PFSK-1 (cell line): ENCODE measurements at regions not wholly inside any gene's neighbourhood (a gene's known extent, or its start where the extent isn't known, plus 50 kb on each side); places are given as distances from the start of the nearest gene placed in this dataset.

Source experiments
- FOXP2 ChIP-seq: optimal IDR thresholded peaks from 2 replicates; pipeline ENCODE3; 2011; ENCODE audit warnings: borderline replicate concordance, control low read depth, inconsistent platforms; ENCODE audit not compliant: insufficient read depth; ENCODE audit errors: extremely low read length, extremely low read depth
- POLR2AphosphoS5 ChIP-seq: IDR thresholded peaks from 2 replicates; pipeline ENCODE4 v1.6.1; 2012; ENCODE audit warnings: low read depth, mild to moderate bottlenecking, control low read depth, low read length, moderate library complexity

- TF ChIP-seq FOXP2 (no peak), POLR2AphosphoS5 (no peak)
Measured at GRCh38 chr6:135658916-135659315, 161.4 kb upstream of the AHI1 start.
